ENCODE measurements at regions not wholly inside any gene's neighbourhood (a gene's known extent, or its start where the extent isn't known, plus 50 kb on each side); places are given as distances from the start of the nearest gene placed in this dataset.
A peak's percentile ranks its signal among the peaks of the same experiment; 100 is the strongest.

- H3K4me3 ChIP-seq: no peak overlapping the region
- no peaks in the 10 kb centered on the region for H3K36me3 ChIP-seq
- H3K4me1 ChIP-seq: peaks cover 0 to 8% (median 4%) of the 10 kb centered on the region in 4 donors
- no peak overlapping the region for H3K27ac ChIP-seq
- DNase-seq: peak in 1 of 2 donors; percentile 79
- intact Hi-C loops (cut with DNase I; ENCODE audit: low total_unique reads): no loop called here
- 0 to 12% (median 4%) methylated on average over 2 of the region's 2 CpGs for WGBS, 5 donors
- no peaks in the 10 kb centered on the region for H3K9me3 ChIP-seq
- TF ChIP-seq POLR2A (IDR thresholded peaks at IDR 0.05) (no peak), POLR2AphosphoS5 (IDR thresholded peaks at IDR 0.05) (no peak), CTCF (IDR thresholded peaks at IDR 0.05) (no peak), EP300 (IDR thresholded peaks at IDR 0.05) (no peak)
- no peaks in the 10 kb centered on the region for H3K27me3 ChIP-seq
Observed at GRCh38 chr6:23414051-23414445, 712.0 kb upstream of the NRSN1 start.

GRCh38 chr6:23414922-23415321 is 711.1 kb upstream of the NRSN1 start:
- Histone ChIP-seq H3K4me3 (no peak overlapping the region), H3K27ac (no peak overlapping the region), H3K4me1 (peaks cover 0 to 8% (median 4%) of the 10 kb centered on the region in 4 donors), H3K36me3 (no peaks in the 10 kb centered on the region), H3K27me3 (no peaks in the 10 kb centered on the region), H3K9me3 (no peaks in the 10 kb centered on the region)
- TF ChIP-seq POLR2A (IDR thresholded peaks at IDR 0.05): no peak
- TF ChIP-seq POLR2AphosphoS5 (IDR thresholded peaks at IDR 0.05): no peak
- TF ChIP-seq EP300 (IDR thresholded peaks at IDR 0.05): no peak
- TF ChIP-seq CTCF (IDR thresholded peaks at IDR 0.05): no peak
- no peak for DNase-seq
- WGBS, 5 donors: 59 to 82% (median 64%) methylated on average over 3 of the region's 3 CpGs
- intact Hi-C loops (cut with DNase I; ENCODE audit: low total_unique reads): no loop called here

- H3K27me3 ChIP-seq: no peaks in the 10 kb centered on the region
- H3K4me1 ChIP-seq: peaks cover 0 to 8% (median 4%) of the 10 kb centered on the region in 4 donors
- no peak for DNase-seq
- H3K4me3 ChIP-seq: no peak overlapping the region
- intact Hi-C loops (cut with DNase I; ENCODE audit: low total_unique reads): no loop called here
- WGBS, 5 donors: 80 to 85% (median 81%) methylated on average over 5 of the region's 5 CpGs
- H3K36me3 ChIP-seq: no peaks in the 10 kb centered on the region
- TF ChIP-seq CTCF (IDR thresholded peaks at IDR 0.05): no peak
- no peak for TF ChIP-seq POLR2A (IDR thresholded peaks at IDR 0.05)
- TF ChIP-seq POLR2AphosphoS5 (IDR thresholded peaks at IDR 0.05): no peak
- TF ChIP-seq EP300 (IDR thresholded peaks at IDR 0.05): no peak
- H3K27ac ChIP-seq: no peak overlapping the region
- no peaks in the 10 kb centered on the region for H3K9me3 ChIP-seq
Observed at GRCh38 chr6:23415819-23416427, 710.1 kb upstream of the NRSN1 start.

- no peaks in the 10 kb centered on the region for H3K36me3 ChIP-seq
- H3K27ac ChIP-seq: no peak overlapping the region
- H3K4me3 ChIP-seq: no peak overlapping the region
- H3K4me1 ChIP-seq: peaks cover 0 to 8% (median 4%) of the 10 kb centered on the region in 4 donors
- intact Hi-C loops (cut with DNase I; ENCODE audit: low total_unique reads): no loop called here
- no peak for DNase-seq
- 81 to 90% (median 88%) methylated on average over 9 of the region's 9 CpGs for WGBS, 5 donors
- H3K9me3 ChIP-seq: no peaks in the 10 kb centered on the region
- H3K27me3 ChIP-seq: no peaks in the 10 kb centered on the region
- no peak for TF ChIP-seq CTCF (IDR thresholded peaks at IDR 0.05)
- TF ChIP-seq EP300 (IDR thresholded peaks at IDR 0.05): no peak
- no peak for TF ChIP-seq POLR2A (IDR thresholded peaks at IDR 0.05)
- TF ChIP-seq POLR2AphosphoS5 (IDR thresholded peaks at IDR 0.05): no peak
Observed at GRCh38 chr6:23417133-23417532, 708.9 kb upstream of the NRSN1 start.

Measured in stomach (tissue), 8 donors.